ENCODE measurements at regions not wholly inside any gene's neighbourhood (a gene's known extent, or its start where the extent isn't known, plus 50 kb on each side); places are given as distances from the start of the nearest gene placed in this dataset.

- ChIA-PET POLR2A (no interaction called here), CTCF (interaction anchor here (1.0 kb wide), 1 partner anchor 25 kb away, joined by 3 read pairs; no protein-coding TSS in a partner anchor)
- no peak for DNase-seq (ENCODE audit: extremely low spot score)
- TF ChIP-seq CTCF (IDR thresholded peaks at IDR 0.05; ENCODE audit: control extremely low read depth, extremely low read depth, low read depth, missing control alignments), result no peak
Observed at GRCh38 chr12:13358391-13358905, 161.9 kb downstream of the EMP1 start.

- CTCF ChIA-PET, result interaction anchor here (2.1 kb wide), 1 partner anchor 11 kb away, joined by 9 read pairs; no protein-coding TSS in a partner anchor
- no peak for DNase-seq (ENCODE audit: extremely low spot score)
- no peak for TF ChIP-seq CTCF (IDR thresholded peaks at IDR 0.05; ENCODE audit: control extremely low read depth, extremely low read depth, low read depth, missing control alignments)
- POLR2A ChIA-PET, result no interaction called here
Observed at GRCh38 chr12:13350946-13351345, 154.4 kb downstream of the EMP1 start.

GRCh38 chr12:13350381-13350780, 153.9 kb downstream of the EMP1 start:
- ChIA-PET POLR2A (no interaction called here), CTCF (interaction anchor here (2.1 kb wide), 1 partner anchor 12 kb away, joined by 9 read pairs; no protein-coding TSS in a partner anchor)
- TF ChIP-seq CTCF (IDR thresholded peaks at IDR 0.05; ENCODE audit: control extremely low read depth, extremely low read depth, low read depth, missing control alignments), result no peak
- DNase-seq (ENCODE audit: extremely low spot score), result no peak

- no peak for DNase-seq (ENCODE audit: extremely low spot score)
- TF ChIP-seq CTCF (IDR thresholded peaks at IDR 0.05; ENCODE audit: control extremely low read depth, extremely low read depth, low read depth, missing control alignments), result no peak
- ChIA-PET POLR2A (no interaction called here), CTCF (interaction anchor here (1.0 to 2.5 kb wide), 2 partner anchors 14 to 93 kb away, joined by 3 to 10 read pairs; no protein-coding TSS in a partner anchor)
Observed at GRCh38 chr12:13348464-13348863, 151.9 kb downstream of the EMP1 start.

GRCh38 chr12:13347241-13348043, 150.9 kb downstream of the EMP1 start:
- DNase-seq (ENCODE audit: extremely low spot score), result no peak
- TF ChIP-seq CTCF (IDR thresholded peaks at IDR 0.05; ENCODE audit: control extremely low read depth, extremely low read depth, low read depth, missing control alignments), result no peak
- ChIA-PET POLR2A (no interaction called here), CTCF (interaction anchor here (1.1 to 2.5 kb wide), 2 partner anchors 10 to 15 kb away, joined by 4 to 10 read pairs; no protein-coding TSS in a partner anchor)

GRCh38 chr12:13345722-13346121, 149.2 kb downstream of the EMP1 start:
- CTCF ChIA-PET, result interaction anchor here (1.1 to 1.5 kb wide), 2 partner anchors 17 to 18 kb away, joined by 3 to 6 read pairs; no protein-coding TSS in a partner anchor
- POLR2A ChIA-PET, result no interaction called here
- no peak for DNase-seq (ENCODE audit: extremely low spot score)
- no peak for TF ChIP-seq CTCF (IDR thresholded peaks at IDR 0.05; ENCODE audit: control extremely low read depth, extremely low read depth, low read depth, missing control alignments)

Data from GM10248 (cell line).